Liver (tissue), 8 donors: ENCODE measurements at regions not wholly inside any gene's neighbourhood (a gene's known extent, or its start where the extent isn't known, plus 50 kb on each side); places are given as distances from the start of the nearest gene placed in this dataset.

ENCODE experiments used
- DNase-seq: peaks from one replicate; pipeline ENCODE4 v3.0.0-alpha.2; 2017; ENCODE audit warnings: low spot score
- H3K27ac ChIP-seq, 2 donors: one replicate each; pipeline ENCODE4 v1.7.0; 2013; ENCODE audit warnings: inconsistent platforms in 2 of 2, low read length in 2 of 2, control low read depth in 1 of 2, low read depth in 1 of 2, mild to moderate bottlenecking in 1 of 2
- H3K27me3 ChIP-seq, 4 donors: one replicate each; pipeline versions ENCODE4 v1.6.1 to v1.7.0; 2013; ENCODE audit warnings: low read length in 3 of 4, inconsistent platforms in 1 of 4, mild to moderate bottlenecking in 1 of 4, moderate library complexity in 1 of 4; ENCODE audit not compliant: control insufficient read depth in 4 of 4, insufficient read depth in 4 of 4
- H3K36me3 ChIP-seq, 4 donors: one replicate each; pipeline versions ENCODE4 v1.6.1 to v1.7.0; 2013; ENCODE audit warnings: low read length in 3 of 4, mild to moderate bottlenecking in 3 of 4, low read depth in 1 of 4, moderate library complexity in 1 of 4; ENCODE audit not compliant: control insufficient read depth in 4 of 4, insufficient read depth in 3 of 4
- H3K4me1 ChIP-seq, 4 donors: one replicate each; pipeline versions ENCODE4 v1.6.1 to v1.7.0; 2013; ENCODE audit warnings: low read length in 3 of 4, mild to moderate bottlenecking in 3 of 4, moderate library complexity in 1 of 4; ENCODE audit not compliant: control insufficient read depth in 4 of 4, insufficient read depth in 4 of 4
- H3K4me3 ChIP-seq, 3 donors: one replicate each; pipeline versions ENCODE4 v1.6.1 to v1.7.0; 2013; ENCODE audit warnings: low read length in 3 of 3, control low read depth in 1 of 3, low read depth in 1 of 3, mild to moderate bottlenecking in 1 of 3
- H3K9ac ChIP-seq, 2 donors: one replicate each; pipeline ENCODE4 v1.7.0; 2013; ENCODE audit warnings: low read length in 2 of 2, mild to moderate bottlenecking in 2 of 2, moderate library complexity in 2 of 2, control low read depth in 1 of 2, low read depth in 1 of 2
- H3K9me3 ChIP-seq, 4 donors: one replicate each; pipeline versions ENCODE4 v1.6.1 to v1.7.0; 2013; ENCODE audit warnings: low read length in 3 of 4; ENCODE audit not compliant: control insufficient read depth in 4 of 4
- EGR1 ChIP-seq, 2 donors: IDR thresholded peaks; 2 replicates each; pipeline ENCODE4 v1.6.1; 2016 to 2018; ENCODE audit warnings: antibody characterized with exemption in 2 of 2, low read depth in 2 of 2
- FOXA1 ChIP-seq: IDR thresholded peaks from 2 replicates; pipeline ENCODE4 v1.6.1; 2016; ENCODE audit warnings: antibody characterized with exemption
- FOXA2 ChIP-seq: IDR thresholded peaks from 2 replicates; pipeline ENCODE4 v1.6.1; 2016; ENCODE audit warnings: antibody characterized with exemption
- GABPA ChIP-seq, 2 donors: IDR thresholded peaks in 1 of 2; conservative IDR thresholded peaks in 1 of 2; 2 replicates each; pipeline ENCODE4 v1.6.1; 2016; ENCODE audit warnings: antibody characterized with exemption in 2 of 2, mild to moderate bottlenecking in 1 of 2, moderate library complexity in 1 of 2
- HNF4A ChIP-seq, 2 donors: conservative IDR thresholded peaks; 2 replicates each; pipeline ENCODE4 v1.6.1; 2016; ENCODE audit warnings: antibody characterized with exemption in 2 of 2, mild to moderate bottlenecking in 2 of 2
- HNF4G ChIP-seq: IDR thresholded peaks from 2 replicates; pipeline ENCODE4 v1.6.1; 2016; ENCODE audit warnings: antibody characterized with exemption
- JUND ChIP-seq, 2 donors: IDR thresholded peaks; 2 replicates each; pipeline ENCODE4 v1.6.1; 2016; ENCODE audit warnings: antibody characterized with exemption in 2 of 2
- NR2F2 ChIP-seq: IDR thresholded peaks from 2 replicates; pipeline ENCODE4 v1.6.1; 2016; ENCODE audit warnings: antibody characterized with exemption
- RAD21 ChIP-seq, 2 donors: IDR thresholded peaks; 2 replicates each; pipeline ENCODE4 v1.6.1; 2016; ENCODE audit warnings: antibody characterized with exemption in 2 of 2, mild to moderate bottlenecking in 2 of 2
- RXRA ChIP-seq, 2 donors: IDR thresholded peaks; 2 replicates each; pipeline ENCODE4 v1.6.1; 2017 to 2018; ENCODE audit warnings: antibody characterized with exemption in 2 of 2, mild to moderate bottlenecking in 1 of 2
- SP1 ChIP-seq: IDR thresholded peaks from 2 replicates; pipeline ENCODE4 v1.6.1; 2018; ENCODE audit warnings: antibody characterized with exemption, mild to moderate bottlenecking
- TAF1 ChIP-seq: conservative IDR thresholded peaks from 2 replicates; pipeline ENCODE4 v1.6.1; 2016; ENCODE audit warnings: antibody characterized with exemption, mild to moderate bottlenecking
- YY1 ChIP-seq: IDR thresholded peaks from 2 replicates; pipeline ENCODE4 v1.6.1; 2016; ENCODE audit warnings: antibody characterized with exemption, mild to moderate bottlenecking
- WGBS: extraction: QIAGEN DNeasy Blood & Tissue Kit; methylation state at CpG from one replicate; pipeline ENCODE4 v1.1.7; 2013; 5-methylcytosine and 5-hydroxymethylcytosine counted together
- TF ChIP-seq, protein P1 (sequence below): fragments of 150-350 bp; IDR thresholded peaks from 2 replicates; pipeline ENCODE4 v1.5.1; 2017; ENCODE audit warnings: improper control_type of control experiment, low read depth, low read length; ENCODE audit not compliant: missing input control
- TF ChIP-seq, protein P2 (sequence below): IDR thresholded peaks from 2 replicates; pipeline ENCODE4 v1.6.1; 2016; ENCODE audit warnings: antibody characterized with exemption, mild to moderate bottlenecking
- TF ChIP-seq, protein P3 (sequence below): IDR thresholded peaks from 2 replicates; pipeline ENCODE4 v1.6.1; 2016; ENCODE audit warnings: antibody characterized with exemption
- TF ChIP-seq, protein P4 (sequence below): IDR thresholded peaks from 2 replicates; pipeline ENCODE4 v1.6.1; 2016; ENCODE audit warnings: antibody characterized with exemption
- TF ChIP-seq, protein P5 (sequence below): IDR thresholded peaks from 2 replicates; pipeline ENCODE4 v1.6.1; 2016; ENCODE audit warnings: antibody characterized with exemption
- donor health status: healthy.
- donor health status: healthy.
- donor health status: healthy.
- donor health status: healthy.
- donor health status: healthy.

DNA sequence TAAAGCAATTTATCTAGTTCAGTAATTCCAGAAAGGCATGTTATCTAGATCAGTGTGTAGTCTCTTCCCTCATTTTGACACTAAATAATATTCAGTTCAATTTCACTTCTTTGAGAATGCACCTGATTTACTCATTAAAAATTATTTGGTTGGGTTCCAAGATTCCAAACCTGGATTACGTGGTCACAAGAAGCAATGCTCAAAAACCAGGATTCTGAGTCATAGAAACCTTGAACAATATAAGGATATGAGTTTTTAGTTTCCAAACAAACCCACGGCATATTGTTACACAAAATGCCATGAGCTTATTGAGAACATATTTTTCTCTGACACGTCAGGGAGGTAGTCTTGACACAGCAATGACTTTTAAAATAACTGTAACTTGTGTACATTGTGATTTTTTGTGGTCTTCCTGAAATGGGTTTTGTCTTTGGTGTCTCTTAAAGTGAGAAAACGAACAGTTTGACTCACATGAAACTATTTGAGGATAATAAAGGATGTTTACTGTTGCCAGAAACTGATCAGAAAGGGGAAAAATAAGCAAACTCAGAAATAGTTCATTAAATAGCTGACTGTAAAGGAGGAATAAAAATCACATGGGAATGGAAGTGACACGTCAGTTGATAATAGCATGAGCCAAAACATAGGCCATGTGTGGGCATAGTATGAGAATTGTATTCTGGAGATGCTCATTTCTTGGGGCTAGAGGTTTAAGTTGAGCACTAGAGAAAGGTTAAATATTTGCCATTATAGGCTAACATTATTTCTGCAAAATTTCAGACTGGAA is 617.7 kb upstream of the CDH2 start:
- DNase-seq = no peak
- no peak overlapping the region for H3K4me3 ChIP-seq
- 72% methylated on average over 5 of the region's 5 CpGs for WGBS
- no peaks in the 10 kb centered on the region for H3K4me1 ChIP-seq
- no peak overlapping the region for H3K27ac ChIP-seq
- H3K36me3 ChIP-seq = no peaks in the 10 kb centered on the region
- peaks cover 0 to 2% (median 0%) of the 10 kb centered on the region in 4 donors for H3K9me3 ChIP-seq
- H3K9ac ChIP-seq = no peak overlapping the region
- no peaks in the 10 kb centered on the region for H3K27me3 ChIP-seq
- no peak for TF ChIP-seq RAD21 (IDR thresholded peaks at IDR 0.05)
- no peak for TF ChIP-seq HNF4G
- no peak for TF ChIP-seq FOXA2
- no peak for TF ChIP-seq EGR1 (IDR thresholded peaks at IDR 0.05; ENCODE audit: low read depth in 2 of 2)
- TF ChIP-seq, protein P1, sequence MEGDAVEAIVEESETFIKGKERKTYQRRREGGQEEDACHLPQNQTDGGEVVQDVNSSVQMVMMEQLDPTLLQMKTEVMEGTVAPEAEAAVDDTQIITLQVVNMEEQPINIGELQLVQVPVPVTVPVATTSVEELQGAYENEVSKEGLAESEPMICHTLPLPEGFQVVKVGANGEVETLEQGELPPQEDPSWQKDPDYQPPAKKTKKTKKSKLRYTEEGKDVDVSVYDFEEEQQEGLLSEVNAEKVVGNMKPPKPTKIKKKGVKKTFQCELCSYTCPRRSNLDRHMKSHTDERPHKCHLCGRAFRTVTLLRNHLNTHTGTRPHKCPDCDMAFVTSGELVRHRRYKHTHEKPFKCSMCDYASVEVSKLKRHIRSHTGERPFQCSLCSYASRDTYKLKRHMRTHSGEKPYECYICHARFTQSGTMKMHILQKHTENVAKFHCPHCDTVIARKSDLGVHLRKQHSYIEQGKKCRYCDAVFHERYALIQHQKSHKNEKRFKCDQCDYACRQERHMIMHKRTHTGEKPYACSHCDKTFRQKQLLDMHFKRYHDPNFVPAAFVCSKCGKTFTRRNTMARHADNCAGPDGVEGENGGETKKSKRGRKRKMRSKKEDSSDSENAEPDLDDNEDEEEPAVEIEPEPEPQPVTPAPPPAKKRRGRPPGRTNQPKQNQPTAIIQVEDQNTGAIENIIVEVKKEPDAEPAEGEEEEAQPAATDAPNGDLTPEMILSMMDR = no peak
- TF ChIP-seq, protein P2, sequence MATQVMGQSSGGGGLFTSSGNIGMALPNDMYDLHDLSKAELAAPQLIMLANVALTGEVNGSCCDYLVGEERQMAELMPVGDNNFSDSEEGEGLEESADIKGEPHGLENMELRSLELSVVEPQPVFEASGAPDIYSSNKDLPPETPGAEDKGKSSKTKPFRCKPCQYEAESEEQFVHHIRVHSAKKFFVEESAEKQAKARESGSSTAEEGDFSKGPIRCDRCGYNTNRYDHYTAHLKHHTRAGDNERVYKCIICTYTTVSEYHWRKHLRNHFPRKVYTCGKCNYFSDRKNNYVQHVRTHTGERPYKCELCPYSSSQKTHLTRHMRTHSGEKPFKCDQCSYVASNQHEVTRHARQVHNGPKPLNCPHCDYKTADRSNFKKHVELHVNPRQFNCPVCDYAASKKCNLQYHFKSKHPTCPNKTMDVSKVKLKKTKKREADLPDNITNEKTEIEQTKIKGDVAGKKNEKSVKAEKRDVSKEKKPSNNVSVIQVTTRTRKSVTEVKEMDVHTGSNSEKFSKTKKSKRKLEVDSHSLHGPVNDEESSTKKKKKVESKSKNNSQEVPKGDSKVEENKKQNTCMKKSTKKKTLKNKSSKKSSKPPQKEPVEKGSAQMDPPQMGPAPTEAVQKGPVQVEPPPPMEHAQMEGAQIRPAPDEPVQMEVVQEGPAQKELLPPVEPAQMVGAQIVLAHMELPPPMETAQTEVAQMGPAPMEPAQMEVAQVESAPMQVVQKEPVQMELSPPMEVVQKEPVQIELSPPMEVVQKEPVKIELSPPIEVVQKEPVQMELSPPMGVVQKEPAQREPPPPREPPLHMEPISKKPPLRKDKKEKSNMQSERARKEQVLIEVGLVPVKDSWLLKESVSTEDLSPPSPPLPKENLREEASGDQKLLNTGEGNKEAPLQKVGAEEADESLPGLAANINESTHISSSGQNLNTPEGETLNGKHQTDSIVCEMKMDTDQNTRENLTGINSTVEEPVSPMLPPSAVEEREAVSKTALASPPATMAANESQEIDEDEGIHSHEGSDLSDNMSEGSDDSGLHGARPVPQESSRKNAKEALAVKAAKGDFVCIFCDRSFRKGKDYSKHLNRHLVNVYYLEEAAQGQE = no peak
- TF ChIP-seq, protein P3, sequence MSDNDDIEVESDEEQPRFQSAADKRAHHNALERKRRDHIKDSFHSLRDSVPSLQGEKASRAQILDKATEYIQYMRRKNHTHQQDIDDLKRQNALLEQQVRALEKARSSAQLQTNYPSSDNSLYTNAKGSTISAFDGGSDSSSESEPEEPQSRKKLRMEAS = no peak
- no peak for TF ChIP-seq TAF1
- TF ChIP-seq GABPA (IDR thresholded peaks at IDR 0.05 in 1 of 2, conservative IDR thresholded peaks at IDR 0.05 in 1 of 2) = no peak
- no peak for TF ChIP-seq YY1
- no peak for TF ChIP-seq HNF4A (conservative IDR thresholded peaks at IDR 0.05)
- TF ChIP-seq, protein P4, sequence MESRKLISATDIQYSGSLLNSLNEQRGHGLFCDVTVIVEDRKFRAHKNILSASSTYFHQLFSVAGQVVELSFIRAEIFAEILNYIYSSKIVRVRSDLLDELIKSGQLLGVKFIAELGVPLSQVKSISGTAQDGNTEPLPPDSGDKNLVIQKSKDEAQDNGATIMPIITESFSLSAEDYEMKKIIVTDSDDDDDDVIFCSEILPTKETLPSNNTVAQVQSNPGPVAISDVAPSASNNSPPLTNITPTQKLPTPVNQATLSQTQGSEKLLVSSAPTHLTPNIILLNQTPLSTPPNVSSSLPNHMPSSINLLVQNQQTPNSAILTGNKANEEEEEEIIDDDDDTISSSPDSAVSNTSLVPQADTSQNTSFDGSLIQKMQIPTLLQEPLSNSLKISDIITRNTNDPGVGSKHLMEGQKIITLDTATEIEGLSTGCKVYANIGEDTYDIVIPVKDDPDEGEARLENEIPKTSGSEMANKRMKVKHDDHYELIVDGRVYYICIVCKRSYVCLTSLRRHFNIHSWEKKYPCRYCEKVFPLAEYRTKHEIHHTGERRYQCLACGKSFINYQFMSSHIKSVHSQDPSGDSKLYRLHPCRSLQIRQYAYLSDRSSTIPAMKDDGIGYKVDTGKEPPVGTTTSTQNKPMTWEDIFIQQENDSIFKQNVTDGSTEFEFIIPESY = no peak
- no peak for TF ChIP-seq JUND (IDR thresholded peaks at IDR 0.05)
- TF ChIP-seq SP1 = no peak
- TF ChIP-seq, protein P5, sequence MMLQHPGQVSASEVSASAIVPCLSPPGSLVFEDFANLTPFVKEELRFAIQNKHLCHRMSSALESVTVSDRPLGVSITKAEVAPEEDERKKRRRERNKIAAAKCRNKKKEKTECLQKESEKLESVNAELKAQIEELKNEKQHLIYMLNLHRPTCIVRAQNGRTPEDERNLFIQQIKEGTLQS = no peak
- no peak for TF ChIP-seq FOXA1
- no peak for TF ChIP-seq RXRA (IDR thresholded peaks at IDR 0.05)
- no peak for TF ChIP-seq NR2F2
